Endothelial cell of umbilical vein (primary cell): ENCODE measurements at regions not wholly inside any gene's neighbourhood (a gene's known extent, or its start where the extent isn't known, plus 50 kb on each side); places are given as distances from the start of the nearest gene placed in this dataset.

Source experiments
- BruUV-seq: library from RNA; stranded (reverse); fragments of 400-500 nt; replicated peaks from 2 replicates; lab custom pipeline; 2021; lab: Mats Ljungman, UMichigan
- CTCF ChIA-PET: fragments of 300-600, 350-600 bp; sonication (Branson Sonifier 250); formaldehyde crosslinking; loops from one replicate; lab custom pipeline; 2021; ENCODE audit warnings: antibody characterized with exemption, inconsistent platforms; lab: Charles Lee
- POLR2A ChIA-PET: fragments of 300-600, 350-600 bp; sonication (Branson Sonifier 250); formaldehyde crosslinking; loops from one replicate; lab custom pipeline; 2021; ENCODE audit warnings: antibody characterized with exemption, inconsistent platforms; lab: Charles Lee
- DNase-seq: peaks from one replicate; pipeline ENCODE4 v3.0.0-alpha.2; 2011; ENCODE audit warnings: low read depth, low spot score
- FAIRE-seq: peaks from 2 replicates; lab custom pipeline; 2011; peaks lifted over from hg19 to GRCh38; lab: Jason Lieb, UNC
- H2AFZ ChIP-seq: 2 replicates; pipeline ENCODE4 v1.6.0; 2012; ENCODE audit warnings: low read depth, low read length, control low read depth, inconsistent platforms
- H3K27ac ChIP-seq: 2 replicates; pipeline ENCODE4 v1.5.1; 2011; ENCODE audit warnings: low read depth, mild to moderate bottlenecking, control low read depth, low read length, moderate library complexity; ENCODE audit not compliant: insufficient read depth
- H3K27me3 ChIP-seq, 2 experiments: 2 replicates each; pipeline versions ENCODE4 v1.6.0 to v1.6.1; 2011; ENCODE audit warnings: low read length in 2 of 2, mixed read lengths in 1 of 2; ENCODE audit not compliant: control insufficient read depth in 2 of 2, insufficient read depth in 2 of 2
- H3K36me3 ChIP-seq, 2 experiments: 2 replicates in 1 of 2; 3 replicates in 1 of 2; pipeline ENCODE4 v1.5.1; 2011; ENCODE audit warnings: low read length in 2 of 2, mild to moderate bottlenecking in 1 of 2, moderate library complexity in 1 of 2; ENCODE audit not compliant: control insufficient read depth in 2 of 2, insufficient read depth in 2 of 2; ENCODE audit errors: extremely low read depth in 1 of 2
- H3K4me1 ChIP-seq: 3 replicates; pipeline ENCODE4 v1.5.1; 2011; ENCODE audit warnings: mild to moderate bottlenecking, low read length; ENCODE audit not compliant: control insufficient read depth, insufficient read depth; ENCODE audit errors: extremely low read depth
- H3K4me2 ChIP-seq: 2 replicates; pipeline ENCODE4 v1.6.1; 2011; ENCODE audit warnings: low read length, control low read depth, mixed read lengths; ENCODE audit not compliant: insufficient read depth
- H3K4me3 ChIP-seq, 3 experiments: fragments of 200-600 bp in 1 of 3; sonication (generic), shearing (Covaris generic) in 1 of 3; replicated peaks in 1 of 3; 2 replicates each; pipeline ENCODE4 v1.5.1; 2011 to 2016; ENCODE audit warnings: control low read depth in 3 of 3, low read length in 3 of 3, mild to moderate bottlenecking in 2 of 3, inconsistent platforms in 1 of 3, low read depth in 1 of 3, moderate library complexity in 1 of 3; ENCODE audit not compliant: insufficient read depth in 1 of 3
- H3K79me2 ChIP-seq: 2 replicates; pipeline ENCODE4 v1.6.0; 2012; ENCODE audit warnings: low read length, inconsistent platforms; ENCODE audit not compliant: control insufficient read depth, insufficient read depth
- H3K9ac ChIP-seq: replicated peaks from 2 replicates; pipeline ENCODE3; 2011; ENCODE audit warnings: low read length, control low read depth; ENCODE audit not compliant: insufficient read depth; ENCODE audit errors: extremely low read depth
- H3K9me1 ChIP-seq: replicated peaks from 3 replicates; pipeline ENCODE4 v1.6.0; 2011; ENCODE audit warnings: mild to moderate bottlenecking, low read length; ENCODE audit not compliant: control insufficient read depth, insufficient read depth; ENCODE audit errors: extremely low read depth
- H3K9me3 ChIP-seq: replicated peaks from 2 replicates; pipeline ENCODE4 v1.5.1; 2012; ENCODE audit warnings: low read length, inconsistent platforms; ENCODE audit not compliant: control insufficient read depth, insufficient read depth
- H4K20me1 ChIP-seq: replicated peaks from 2 replicates; pipeline ENCODE3; 2011; ENCODE audit warnings: mild to moderate bottlenecking, low read length; ENCODE audit not compliant: control insufficient read depth, insufficient read depth; ENCODE audit errors: extremely low read depth
- EZH2 ChIP-seq: IDR thresholded peaks from 2 replicates; pipeline ENCODE4 v1.6.1; 2012; ENCODE audit warnings: borderline replicate concordance, low read depth, mild to moderate bottlenecking, moderate library complexity, low read length, inconsistent platforms; ENCODE audit not compliant: severe bottlenecking
- FOS ChIP-seq: IDR thresholded peaks from 2 replicates; pipeline ENCODE4 v1.6.1; 2011; ENCODE audit warnings: mild to moderate bottlenecking, low read length, moderate library complexity, borderline replicate concordance; ENCODE audit not compliant: insufficient read depth
- GATA2 ChIP-seq: IDR thresholded peaks from 2 replicates; pipeline ENCODE4 v1.7.0; 2011; ENCODE audit warnings: low read depth, mild to moderate bottlenecking, moderate library complexity, mixed read lengths, low read length; ENCODE audit not compliant: insufficient read length, insufficient read depth
- JUN ChIP-seq: IDR thresholded peaks from 2 replicates; pipeline ENCODE4 v1.6.1; 2011; ENCODE audit warnings: borderline replicate concordance, low read depth; ENCODE audit not compliant: insufficient read length, insufficient read depth
- MYC ChIP-seq: IDR thresholded peaks from one replicate; pipeline ENCODE4 v1.6.1; 2011; ENCODE audit warnings: mild to moderate bottlenecking, low read depth, low read length
- POLR2A ChIP-seq: IDR thresholded peaks from 2 replicates; pipeline ENCODE4 v1.6.1; 2012; ENCODE audit warnings: low read depth, mild to moderate bottlenecking, control low read depth, low read length
- POLR2AphosphoS5 ChIP-seq: IDR thresholded peaks from 2 replicates; pipeline ENCODE4 v1.6.1; 2012; ENCODE audit warnings: low read depth, mild to moderate bottlenecking, control low read depth, low read length, moderate library complexity; ENCODE audit not compliant: insufficient read depth
- dilution Hi-C: fragments of 300-500 bp; cut with MboI; formaldehyde crosslinking; loops from one replicate; pipeline ENCODE4 v1.15.0; 2019; ENCODE audit warnings: low sequenced_read_pairs; ENCODE audit not compliant: extremely low pct_ligation_motif_present
- intact Hi-C: fragments of 100-400 bp; cut with micrococcal nuclease; formaldehyde crosslinking; loops from one replicate; pipeline ENCODE4 v1.10.0; 2022
- TF ChIP-seq, protein P1 (sequence below): IDR thresholded peaks from 2 replicates; pipeline ENCODE4 v1.6.1; 2011; ENCODE audit not compliant: insufficient read depth, insufficient read length
- TF ChIP-seq, protein P2 (sequence below), 2 donors: IDR thresholded peaks; 1 replicate in 1 of 2; 2 replicates in 1 of 2; pipeline ENCODE4 v1.5.1; 2011; ENCODE audit warnings: low read length in 2 of 2, mild to moderate bottlenecking in 2 of 2, moderate library complexity in 2 of 2, control low read depth in 1 of 2, inconsistent platforms in 1 of 2, low read depth in 1 of 2; ENCODE audit not compliant: insufficient read depth in 1 of 2; ENCODE audit errors: extremely low read depth in 1 of 2

DNA sequence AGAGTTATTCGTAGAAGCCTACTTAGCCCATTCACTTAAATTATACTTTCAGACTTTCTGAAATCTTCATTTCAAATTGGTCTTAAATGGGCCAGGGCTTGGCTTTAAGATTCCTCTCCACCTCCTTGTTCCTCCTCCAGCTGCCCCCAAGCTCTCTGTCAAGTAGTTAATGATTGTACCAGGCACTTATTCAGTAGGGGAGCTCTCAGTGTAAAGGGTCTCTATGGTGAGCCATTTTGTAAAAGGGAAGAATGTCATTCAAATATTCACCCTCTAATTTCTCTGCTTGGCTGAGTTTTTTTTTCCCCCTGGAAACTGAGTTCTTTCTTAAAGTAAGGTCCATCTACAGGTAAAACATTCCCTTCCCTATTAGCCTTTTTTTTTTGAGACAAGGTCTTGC, 96.6 kb downstream of the SUDS3 start:
- FAIRE-seq (no peak), DNase-seq (no peak)
- Histone ChIP-seq H3K4me2 (no peak overlapping the region), H3K36me3 (no peaks in the 10 kb centered on the region), H3K27ac (no peak overlapping the region), H3K4me1 (no peaks in the 10 kb centered on the region), H3K9me1 (no peaks in the 10 kb centered on the region), H4K20me1 (no peaks in the 10 kb centered on the region), H2AFZ (no peak overlapping the region), H3K27me3 (no peaks in the 10 kb centered on the region), H3K9me3 (no peaks in the 10 kb centered on the region), H3K9ac (no peak overlapping the region), H3K79me2 (no peaks in the 10 kb centered on the region), H3K4me3 (no peak overlapping the region)
- POLR2A ChIA-PET: no interaction called here
- intact Hi-C loops: no loop called here
- dilution Hi-C loops: no loop called here
- BruUV-seq: no TSS peak
- CTCF ChIA-PET: no interaction called here
- TF ChIP-seq POLR2A (no peak), FOS (no peak), JUN (no peak), EZH2 (no peak), POLR2AphosphoS5 (no peak), MYC (no peak), GATA2 (no peak)
- TF ChIP-seq, protein P1, sequence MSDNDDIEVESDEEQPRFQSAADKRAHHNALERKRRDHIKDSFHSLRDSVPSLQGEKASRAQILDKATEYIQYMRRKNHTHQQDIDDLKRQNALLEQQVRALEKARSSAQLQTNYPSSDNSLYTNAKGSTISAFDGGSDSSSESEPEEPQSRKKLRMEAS: no peak
- TF ChIP-seq, protein P2, sequence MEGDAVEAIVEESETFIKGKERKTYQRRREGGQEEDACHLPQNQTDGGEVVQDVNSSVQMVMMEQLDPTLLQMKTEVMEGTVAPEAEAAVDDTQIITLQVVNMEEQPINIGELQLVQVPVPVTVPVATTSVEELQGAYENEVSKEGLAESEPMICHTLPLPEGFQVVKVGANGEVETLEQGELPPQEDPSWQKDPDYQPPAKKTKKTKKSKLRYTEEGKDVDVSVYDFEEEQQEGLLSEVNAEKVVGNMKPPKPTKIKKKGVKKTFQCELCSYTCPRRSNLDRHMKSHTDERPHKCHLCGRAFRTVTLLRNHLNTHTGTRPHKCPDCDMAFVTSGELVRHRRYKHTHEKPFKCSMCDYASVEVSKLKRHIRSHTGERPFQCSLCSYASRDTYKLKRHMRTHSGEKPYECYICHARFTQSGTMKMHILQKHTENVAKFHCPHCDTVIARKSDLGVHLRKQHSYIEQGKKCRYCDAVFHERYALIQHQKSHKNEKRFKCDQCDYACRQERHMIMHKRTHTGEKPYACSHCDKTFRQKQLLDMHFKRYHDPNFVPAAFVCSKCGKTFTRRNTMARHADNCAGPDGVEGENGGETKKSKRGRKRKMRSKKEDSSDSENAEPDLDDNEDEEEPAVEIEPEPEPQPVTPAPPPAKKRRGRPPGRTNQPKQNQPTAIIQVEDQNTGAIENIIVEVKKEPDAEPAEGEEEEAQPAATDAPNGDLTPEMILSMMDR (IDR thresholded peaks at IDR 0.05; ENCODE audit: extremely low read depth in 1 of 2, insufficient read depth in 1 of 2, low read depth in 1 of 2, low read length in 2 of 2): no peak
